ENCODE measurements at regions not wholly inside any gene's neighbourhood (a gene's known extent, or its start where the extent isn't known, plus 50 kb on each side); places are given as distances from the start of the nearest gene placed in this dataset.

DNA sequence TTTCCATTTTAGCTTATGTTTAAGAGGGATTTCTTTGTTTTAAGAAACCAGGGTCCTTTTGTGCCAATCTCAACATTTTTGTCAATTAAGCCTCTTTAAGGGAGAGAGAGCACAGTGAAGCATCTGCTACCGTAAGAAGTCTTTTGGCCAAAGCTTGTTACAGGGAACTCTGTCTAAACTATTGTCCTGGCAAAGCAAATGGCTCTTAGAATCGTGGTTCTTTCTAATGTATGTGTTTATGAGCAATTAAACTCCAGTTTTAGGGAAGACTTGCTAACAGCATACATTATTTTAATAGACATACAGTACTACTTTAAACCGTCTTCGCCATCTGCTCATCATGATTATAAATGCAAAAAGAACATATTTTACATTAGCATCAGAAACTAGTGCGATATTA lies 202.1 kb downstream of the CDCA7 start (continued):
- TF ChIP-seq, protein P1, sequence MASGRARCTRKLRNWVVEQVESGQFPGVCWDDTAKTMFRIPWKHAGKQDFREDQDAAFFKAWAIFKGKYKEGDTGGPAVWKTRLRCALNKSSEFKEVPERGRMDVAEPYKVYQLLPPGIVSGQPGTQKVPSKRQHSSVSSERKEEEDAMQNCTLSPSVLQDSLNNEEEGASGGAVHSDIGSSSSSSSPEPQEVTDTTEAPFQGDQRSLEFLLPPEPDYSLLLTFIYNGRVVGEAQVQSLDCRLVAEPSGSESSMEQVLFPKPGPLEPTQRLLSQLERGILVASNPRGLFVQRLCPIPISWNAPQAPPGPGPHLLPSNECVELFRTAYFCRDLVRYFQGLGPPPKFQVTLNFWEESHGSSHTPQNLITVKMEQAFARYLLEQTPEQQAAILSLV (CRISPR knock-in tag; IDR thresholded peaks at IDR 0.05; ENCODE audit: borderline replicate concordance), result no peak
- TF ChIP-seq, protein P2, sequence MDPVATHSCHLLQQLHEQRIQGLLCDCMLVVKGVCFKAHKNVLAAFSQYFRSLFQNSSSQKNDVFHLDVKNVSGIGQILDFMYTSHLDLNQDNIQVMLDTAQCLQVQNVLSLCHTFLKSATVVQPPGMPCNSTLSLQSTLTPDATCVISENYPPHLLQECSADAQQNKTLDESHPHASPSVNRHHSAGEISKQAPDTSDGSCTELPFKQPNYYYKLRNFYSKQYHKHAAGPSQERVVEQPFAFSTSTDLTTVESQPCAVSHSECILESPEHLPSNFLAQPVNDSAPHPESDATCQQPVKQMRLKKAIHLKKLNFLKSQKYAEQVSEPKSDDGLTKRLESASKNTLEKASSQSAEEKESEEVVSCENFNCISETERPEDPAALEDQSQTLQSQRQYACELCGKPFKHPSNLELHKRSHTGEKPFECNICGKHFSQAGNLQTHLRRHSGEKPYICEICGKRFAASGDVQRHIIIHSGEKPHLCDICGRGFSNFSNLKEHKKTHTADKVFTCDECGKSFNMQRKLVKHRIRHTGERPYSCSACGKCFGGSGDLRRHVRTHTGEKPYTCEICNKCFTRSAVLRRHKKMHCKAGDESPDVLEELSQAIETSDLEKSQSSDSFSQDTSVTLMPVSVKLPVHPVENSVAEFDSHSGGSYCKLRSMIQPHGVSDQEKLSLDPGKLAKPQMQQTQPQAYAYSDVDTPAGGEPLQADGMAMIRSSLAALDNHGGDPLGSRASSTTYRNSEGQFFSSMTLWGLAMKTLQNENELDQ (CRISPR knock-in tag; IDR thresholded peaks at IDR 0.05; ENCODE audit: borderline replicate concordance), result no peak

DNA sequence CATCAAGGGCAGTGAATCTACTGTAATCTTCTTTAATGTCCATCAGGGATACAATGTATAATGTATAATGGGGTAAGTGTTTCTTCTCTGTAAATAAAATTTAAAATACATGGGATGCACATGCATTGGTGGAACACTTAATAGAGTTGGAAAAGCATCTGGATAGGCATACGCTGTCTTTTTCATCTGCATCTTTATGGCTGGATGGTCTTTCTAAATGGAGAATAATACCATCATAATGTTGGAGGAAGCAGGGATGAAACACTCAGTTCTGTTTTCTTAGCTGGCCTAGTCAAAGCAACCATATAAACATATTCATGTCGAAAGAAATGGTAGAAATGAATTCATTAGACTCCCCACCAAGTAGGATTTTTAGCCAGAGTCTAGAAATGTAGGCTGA lies 202.8 kb downstream of the CDCA7 start:
- Histone ChIP-seq H3K9ac (ENCODE audit: insufficient read depth, low read depth, low read length) (no peak overlapping the region), H3K36me3 (replicated peaks in 1 of 2; ENCODE audit: control insufficient read depth in 1 of 2, insufficient read depth in 2 of 2, low read length in 2 of 2) (no peaks in the 10 kb centered on the region), H3K27ac (ENCODE audit: extremely low read length, insufficient read depth, low read length) (no peak overlapping the region), H4K20me1 (ENCODE audit: insufficient read depth, low read length) (no peaks in the 10 kb centered on the region), H3K9me3 (ENCODE audit: low read length) (no peaks in the 10 kb centered on the region), H3K79me2 (ENCODE audit: insufficient read depth, low read length) (no peaks in the 10 kb centered on the region), H3K27me3 (ENCODE audit: control insufficient read depth in 1 of 2, insufficient read depth in 2 of 2, low read length in 2 of 2) (peaks cover 0 to 24% of the 10 kb centered on the region in 2 experiments; a peak in 2 of 5 replicates), H3K4me3 (replicated peaks in 1 of 3; ENCODE audit: insufficient read depth in 1 of 3, low read depth in 2 of 3, low read length in 3 of 3) (no peak overlapping the region), H3K4me2 (ENCODE audit: low read depth, low read length) (no peak overlapping the region), H2AFZ (ENCODE audit: low read length) (no peak overlapping the region), H3K4me1 (ENCODE audit: insufficient read depth, low read length) (no peaks in the 10 kb centered on the region)
- TF ChIP-seq ZNF737 (CRISPR knock-in tag; IDR thresholded peaks at IDR 0.05; ENCODE audit: borderline replicate concordance) (no peak), CEBPB (IDR thresholded peaks at IDR 0.05; ENCODE audit: borderline replicate concordance, low read depth, low read length) (no peak), CCAR2 (optimal IDR thresholded peaks at IDR 0.05; ENCODE audit: low read depth, low read length) (no peak), MBD4 (IDR thresholded peaks at IDR 0.05; ENCODE audit: borderline replicate concordance, low read length) (no peak), MEF2D (CRISPR knock-in tag; IDR thresholded peaks at IDR 0.05) (no peak), ZNF546 (CRISPR knock-in tag; conservative IDR thresholded peaks at IDR 0.05) (no peak), WIZ (CRISPR knock-in tag; IDR thresholded peaks at IDR 0.05) (no peak), THYN1 (CRISPR knock-in tag; IDR thresholded peaks at IDR 0.05; ENCODE audit: borderline replicate concordance, low read depth) (no peak), ELF1 (CRISPR knock-in tag; IDR thresholded peaks at IDR 0.05) (no peak), ZFP36L2 (CRISPR knock-in tag; IDR thresholded peaks at IDR 0.05) (no peak), FOSL2 (CRISPR knock-in tag; IDR thresholded peaks at IDR 0.05) (no peak), HNRNPH1 (optimal IDR thresholded peaks at IDR 0.05; ENCODE audit: low read depth, low read length) (no peak)
- TF ChIP-seq, protein P3, sequence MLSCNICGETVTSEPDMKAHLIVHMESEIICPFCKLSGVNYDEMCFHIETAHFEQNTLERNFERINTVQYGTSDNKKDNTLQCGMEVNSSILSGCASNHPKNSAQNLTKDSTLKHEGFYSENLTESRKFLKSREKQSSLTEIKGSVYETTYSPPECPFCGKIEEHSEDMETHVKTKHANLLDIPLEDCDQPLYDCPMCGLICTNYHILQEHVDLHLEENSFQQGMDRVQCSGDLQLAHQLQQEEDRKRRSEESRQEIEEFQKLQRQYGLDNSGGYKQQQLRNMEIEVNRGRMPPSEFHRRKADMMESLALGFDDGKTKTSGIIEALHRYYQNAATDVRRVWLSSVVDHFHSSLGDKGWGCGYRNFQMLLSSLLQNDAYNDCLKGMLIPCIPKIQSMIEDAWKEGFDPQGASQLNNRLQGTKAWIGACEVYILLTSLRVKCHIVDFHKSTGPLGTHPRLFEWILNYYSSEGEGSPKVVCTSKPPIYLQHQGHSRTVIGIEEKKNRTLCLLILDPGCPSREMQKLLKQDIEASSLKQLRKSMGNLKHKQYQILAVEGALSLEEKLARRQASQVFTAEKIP (CRISPR knock-in tag; IDR thresholded peaks at IDR 0.05; ENCODE audit: borderline replicate concordance), result no peak
- BruUV-seq (replicated peaks), result no TSS peak
- DNase-seq (ENCODE audit: low spot score) (no peak), ATAC-seq (no peak), FAIRE-seq (no peak)
- 31% methylated on average over 2 of the region's 2 CpGs for WGBS (ENCODE audit: low lambda C conversion rate)
- ChIA-PET CTCF (ENCODE audit: low intra/inter-chr PET ratio, low total read pairs) (no interaction called here), POLR2A (no interaction called here)
- intact Hi-C loops (cut with micrococcal nuclease; ENCODE audit: unreplicated experiment) (no loop called here), in situ Hi-C loops (cut with HindIII; ENCODE audit: extremely low pct_ligation_motif_present, low pct_unique_long_range_greater_than_20kb) (no loop called here)

All from HepG2 (cell line).